ENCODE measurements at regions not wholly inside any gene's neighbourhood (a gene's known extent, or its start where the extent isn't known, plus 50 kb on each side); places are given as distances from the start of the nearest gene placed in this dataset.

- TF ChIP-seq CTCF (IDR thresholded peaks at IDR 0.05) (no peak), ZFX (IDR thresholded peaks at IDR 0.05; ENCODE audit: borderline replicate concordance) (no peak)
Observed at GRCh38 chr5:167643631-167644280, 647.7 kb upstream of the WWC1 start.
